SJCRH30 (cell line): ENCODE measurements at regions not wholly inside any gene's neighbourhood (a gene's known extent, or its start where the extent isn't known, plus 50 kb on each side); places are given as distances from the start of the nearest gene placed in this dataset.

Source experiments
- DNase-seq, 2 experiments: peaks; one replicate each; pipeline ENCODE4 v3.0.0-alpha.2; 2015 to 2020
- H3K27ac ChIP-seq: fragments of 250-450 bp; sonication (Bioruptor Pico); 2 replicates; pipeline ENCODE4 v1.5.1; 2020; ENCODE audit warnings: mild to moderate bottlenecking, moderate library complexity
- H3K27me3 ChIP-seq: fragments of 250-450 bp; sonication (Bioruptor Pico); 2 replicates; pipeline ENCODE4 v1.5.1; 2020; ENCODE audit warnings: mild to moderate bottlenecking, moderate library complexity
- H3K36me3 ChIP-seq: fragments of 250-450 bp; sonication (Bioruptor Pico); 2 replicates; pipeline ENCODE4 v1.5.1; 2020; ENCODE audit warnings: mild to moderate bottlenecking, moderate library complexity
- H3K4me1 ChIP-seq: fragments of 250-450 bp; sonication (Bioruptor Pico); 2 replicates; pipeline ENCODE4 v1.5.1; 2020; ENCODE audit warnings: mild to moderate bottlenecking, moderate library complexity
- H3K4me3 ChIP-seq: fragments of 250-450 bp; sonication (Bioruptor Pico); 2 replicates; pipeline ENCODE4 v1.5.1; 2020; ENCODE audit warnings: mild to moderate bottlenecking, moderate library complexity
- H3K9me3 ChIP-seq: fragments of 250-450 bp; sonication (Bioruptor Pico); replicated peaks from 2 replicates; pipeline ENCODE4 v1.5.1; 2020; ENCODE audit warnings: mild to moderate bottlenecking, moderate library complexity

DNA sequence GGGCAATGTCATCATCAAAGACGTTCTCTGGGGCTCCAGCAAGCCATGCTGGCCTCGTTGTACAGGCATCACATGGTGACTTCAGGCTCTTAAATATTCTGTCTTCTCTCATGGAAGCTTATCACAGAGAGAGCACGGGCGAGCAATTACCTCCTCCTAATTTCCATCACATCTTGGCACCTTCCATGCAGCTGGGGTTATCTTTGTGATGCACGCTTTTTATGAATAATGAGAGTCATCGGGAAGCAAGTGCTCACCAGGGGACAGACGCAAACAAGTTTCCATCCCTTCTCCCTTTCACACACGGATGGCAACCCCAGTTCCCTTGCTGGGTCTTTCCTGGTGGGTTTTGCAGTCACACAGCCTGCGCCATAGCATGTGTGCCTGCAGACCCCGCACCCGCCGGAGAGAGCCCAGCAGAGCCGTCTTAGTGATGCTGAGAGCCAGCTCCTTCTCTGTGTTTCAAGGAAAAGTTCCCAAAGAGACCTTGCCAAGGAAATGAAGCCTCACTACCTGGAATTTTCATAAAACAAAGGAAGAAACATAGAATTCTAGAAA lies 116.3 kb upstream of the AFDN start:
- Histone ChIP-seq H3K4me3 (no peak overlapping the region), H3K4me1 (0 out of 2 replicates have a peak, but pooled peaks cover 4% of the 10 kb centered on the region), H3K27me3 (peaks cover 7% of the 10 kb centered on the region), H3K9me3 (no peaks in the 10 kb centered on the region), H3K36me3 (no peaks in the 10 kb centered on the region), H3K27ac (no peak overlapping the region)
- DNase-seq = no peak

DNA sequence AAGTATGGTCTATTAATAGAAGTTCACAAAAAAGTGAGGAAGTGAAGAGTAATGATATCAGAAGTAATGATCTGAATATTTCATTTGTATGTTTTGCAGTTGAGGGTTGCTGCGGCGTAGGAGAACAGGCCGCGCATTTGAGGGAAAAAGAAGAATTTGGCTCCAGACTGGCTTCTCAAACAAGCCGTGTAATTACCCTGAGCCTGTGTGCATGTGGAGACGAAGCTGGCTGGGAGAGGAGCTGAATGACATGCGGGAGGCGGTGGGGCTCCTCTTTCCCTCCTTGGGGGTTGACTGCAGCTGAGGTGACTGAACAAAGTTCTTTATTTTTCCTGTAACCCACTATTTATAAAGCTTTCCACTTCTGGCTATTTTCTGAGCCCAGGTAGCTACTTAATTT lies 115.5 kb upstream of the AFDN start:
- Histone ChIP-seq H3K4me1 (0 out of 2 replicates have a peak, but pooled peaks cover 4% of the 10 kb centered on the region), H3K9me3 (no peaks in the 10 kb centered on the region), H3K36me3 (no peaks in the 10 kb centered on the region), H3K4me3 (no peak overlapping the region), H3K27me3 (peaks cover 7% of the 10 kb centered on the region), H3K27ac (no peak overlapping the region)
- DNase-seq = no peak

DNA sequence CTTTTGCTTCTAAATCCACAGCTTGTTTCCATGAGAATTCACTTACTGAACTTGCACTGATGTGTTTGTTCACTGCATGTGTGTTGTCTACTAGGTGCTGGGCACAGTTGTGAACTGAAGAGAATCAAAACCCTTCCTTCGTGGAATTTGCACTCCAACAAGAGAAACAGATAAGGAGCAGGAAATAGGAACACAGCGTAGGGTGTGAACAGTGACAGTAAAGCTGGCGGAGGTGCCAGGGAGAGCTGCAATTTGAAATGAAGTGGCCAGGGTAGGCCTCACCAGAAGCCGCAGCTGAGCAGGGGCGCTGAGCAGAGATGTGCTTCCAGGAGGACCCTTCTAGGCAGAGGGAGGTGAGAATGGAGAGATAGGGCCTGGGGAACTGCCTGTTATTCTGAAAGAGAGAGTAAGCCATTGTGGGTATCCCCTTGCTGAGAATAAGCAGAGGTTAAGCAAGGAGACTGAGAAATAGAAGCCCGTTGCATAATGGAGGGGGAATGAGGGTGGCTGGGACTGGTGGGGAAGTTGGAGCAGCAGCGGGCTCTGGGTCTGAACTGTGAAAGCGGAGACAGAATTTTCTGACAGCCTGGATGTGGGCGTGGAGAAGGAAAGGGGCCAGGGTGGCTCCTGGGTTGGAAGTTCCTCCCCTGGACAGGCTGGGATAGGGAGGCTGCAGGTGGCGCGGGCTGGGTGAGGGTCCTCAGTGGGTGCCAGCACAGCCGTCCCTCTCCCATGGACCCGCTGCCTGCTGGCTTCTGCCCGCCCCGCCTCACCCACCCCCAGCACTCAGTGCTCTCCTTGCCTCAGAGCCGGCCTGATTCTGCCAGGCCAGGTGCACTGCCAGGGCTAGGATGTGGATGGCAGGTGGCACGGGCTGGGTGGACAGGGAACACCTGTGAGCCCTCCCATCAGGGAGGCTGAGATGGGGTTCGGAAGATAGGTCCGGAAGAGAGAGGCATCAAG lies 114.7 kb upstream of the AFDN start:
- Histone ChIP-seq H3K27ac (no peak overlapping the region), H3K4me3 (no peak overlapping the region), H3K27me3 (peaks cover 7% of the 10 kb centered on the region), H3K36me3 (no peaks in the 10 kb centered on the region), H3K9me3 (no peaks in the 10 kb centered on the region), H3K4me1 (0 out of 2 replicates have a peak, but pooled peaks cover 3% of the 10 kb centered on the region)
- no peak for DNase-seq

DNA sequence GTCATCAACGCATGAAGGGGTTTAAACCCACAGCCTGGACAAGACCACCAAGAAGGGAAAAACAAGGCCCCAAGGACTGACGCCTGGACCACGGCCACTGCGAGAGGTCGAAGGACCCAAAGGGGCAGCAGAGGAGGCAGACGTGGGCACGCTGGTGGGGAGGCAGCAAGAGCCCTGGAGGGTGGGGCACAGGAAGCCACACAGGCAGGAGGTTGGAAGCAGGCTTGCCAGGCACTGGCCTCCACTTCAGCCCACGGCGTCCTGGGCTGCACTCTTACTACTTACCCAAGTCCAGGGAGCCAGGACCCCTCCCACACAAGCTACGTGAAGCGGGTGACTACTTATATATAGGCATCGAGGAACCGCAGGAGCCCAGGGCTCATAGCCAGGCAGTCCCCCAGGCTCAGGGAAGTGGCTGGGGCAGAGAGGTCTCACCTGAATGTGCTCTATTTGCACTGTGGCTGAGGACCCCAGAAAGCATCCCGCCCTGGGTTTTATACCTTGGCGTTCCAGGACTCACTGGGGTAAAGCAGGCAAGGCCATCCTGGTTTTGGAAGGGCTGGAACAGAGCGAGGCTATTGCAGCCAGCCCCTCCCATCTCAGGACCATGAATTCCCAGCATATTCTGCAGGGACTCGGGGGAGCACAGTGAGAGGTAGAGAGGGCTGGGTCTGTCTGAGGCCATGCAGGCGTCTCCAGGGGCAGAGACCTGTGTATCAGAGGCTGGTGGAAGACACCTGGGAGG lies 113.8 kb upstream of the AFDN start:
- H3K27ac ChIP-seq = no peak overlapping the region
- peaks cover 7% of the 10 kb centered on the region for H3K27me3 ChIP-seq
- DNase-seq = no peak
- no peak overlapping the region for H3K4me3 ChIP-seq
- H3K36me3 ChIP-seq = no peaks in the 10 kb centered on the region
- H3K4me1 ChIP-seq = no peaks in the 10 kb centered on the region
- H3K9me3 ChIP-seq = no peaks in the 10 kb centered on the region

GRCh38 chr6:167714152-167714551 lies 112.6 kb upstream of the AFDN start:
- Histone ChIP-seq H3K4me3 (no peak overlapping the region), H3K36me3 (no peaks in the 10 kb centered on the region), H3K9me3 (no peaks in the 10 kb centered on the region), H3K4me1 (no peaks in the 10 kb centered on the region), H3K27ac (no peak overlapping the region), H3K27me3 (peaks cover 7% of the 10 kb centered on the region)
- no peak for DNase-seq

- Histone ChIP-seq H3K36me3 (no peaks in the 10 kb centered on the region), H3K9me3 (no peaks in the 10 kb centered on the region), H3K4me3 (no peak overlapping the region), H3K4me1 (no peaks in the 10 kb centered on the region), H3K27ac (no peak overlapping the region), H3K27me3 (peaks cover 7% of the 10 kb centered on the region)
- DNase-seq = no peak
These were observed 109.3 kb upstream of the AFDN start for GRCh38 chr6:167717455-167717854.

- Histone ChIP-seq H3K36me3 (no peaks in the 10 kb centered on the region), H3K4me1 (no peaks in the 10 kb centered on the region), H3K9me3 (no peaks in the 10 kb centered on the region), H3K4me3 (no peak overlapping the region), H3K27ac (no peak overlapping the region), H3K27me3 (peaks cover 7% of the 10 kb centered on the region)
- DNase-seq = no peak
These were observed 108.8 kb upstream of the AFDN start for GRCh38 chr6:167717867-167718266.

DNA sequence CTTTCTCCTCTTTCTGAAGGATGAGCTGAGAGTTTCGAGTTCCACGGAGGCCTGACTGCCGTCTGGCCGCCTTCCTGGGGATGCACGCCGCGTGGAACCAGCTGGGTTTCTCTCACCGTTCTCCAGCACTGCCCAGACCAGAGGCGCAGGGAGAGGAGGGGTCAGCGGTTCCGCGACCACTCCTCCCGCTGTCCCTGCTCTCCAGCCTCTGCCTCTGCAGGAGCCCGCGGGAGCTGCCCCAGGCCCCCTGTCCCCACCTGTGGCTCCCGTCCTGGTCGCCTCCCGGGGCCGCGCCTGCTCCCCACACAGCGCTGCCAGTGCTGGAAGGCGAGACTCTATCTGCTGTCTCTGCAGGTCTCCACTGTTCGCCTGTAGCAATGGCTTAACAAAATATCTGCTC lies 106.8 kb upstream of the AFDN start:
- Histone ChIP-seq H3K27me3 (0 out of 2 replicates have a peak, but pooled peaks cover 2% of the 10 kb centered on the region), H3K4me1 (no peaks in the 10 kb centered on the region), H3K9me3 (no peaks in the 10 kb centered on the region), H3K36me3 (no peaks in the 10 kb centered on the region), H3K27ac (no peak overlapping the region), H3K4me3 (no peak overlapping the region)
- no peak for DNase-seq

DNA sequence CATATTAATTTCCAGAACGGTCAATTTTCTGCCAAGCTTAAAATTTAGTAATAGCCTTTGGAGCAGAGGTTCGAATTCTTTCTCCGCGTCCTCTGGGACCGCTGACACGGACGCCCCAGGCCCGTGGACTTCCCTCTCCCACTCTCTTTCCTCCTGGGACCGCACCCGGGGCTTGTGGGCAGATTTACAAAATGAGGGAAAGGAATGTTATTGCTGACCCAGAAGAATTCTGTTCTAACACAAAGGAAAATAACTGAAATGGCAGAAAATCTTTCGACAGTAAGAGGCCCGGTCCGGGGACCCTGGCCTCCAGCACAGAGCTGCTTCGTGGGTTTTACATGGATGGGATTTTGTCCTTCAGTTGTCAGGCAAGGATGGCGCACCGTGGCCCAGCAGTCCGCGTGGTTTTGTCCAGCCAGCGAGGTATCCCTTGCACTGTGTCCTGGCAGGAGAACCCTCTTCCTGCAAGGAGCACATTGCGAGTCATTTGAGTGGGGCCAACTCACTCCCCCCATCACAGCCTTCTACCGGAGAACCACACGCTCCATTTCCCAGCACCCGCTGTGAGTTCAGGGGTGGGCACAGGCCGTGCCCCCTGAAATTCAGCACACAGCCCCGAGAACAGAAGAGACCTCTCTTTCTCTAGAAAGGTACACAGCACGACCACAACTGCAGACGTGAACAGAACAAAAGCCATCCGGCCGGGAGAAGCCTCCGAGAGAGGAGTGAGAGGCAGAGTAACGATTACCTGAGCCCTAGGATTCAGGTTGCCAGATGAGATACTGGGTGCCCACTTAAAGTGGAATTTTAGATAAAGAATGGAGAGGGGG lies 106.0 kb upstream of the AFDN start:
- Histone ChIP-seq H3K9me3 (no peaks in the 10 kb centered on the region), H3K27ac (no peak overlapping the region), H3K27me3 (no peaks in the 10 kb centered on the region), H3K4me3 (no peak overlapping the region), H3K4me1 (no peaks in the 10 kb centered on the region), H3K36me3 (no peaks in the 10 kb centered on the region)
- no peak for DNase-seq

GRCh38 chr6:167721291-167721690 lies 105.4 kb upstream of the AFDN start:
- Histone ChIP-seq H3K27ac (no peak overlapping the region), H3K4me3 (no peak overlapping the region), H3K36me3 (no peaks in the 10 kb centered on the region), H3K27me3 (no peaks in the 10 kb centered on the region), H3K4me1 (no peaks in the 10 kb centered on the region), H3K9me3 (no peaks in the 10 kb centered on the region)
- no peak for DNase-seq

DNA sequence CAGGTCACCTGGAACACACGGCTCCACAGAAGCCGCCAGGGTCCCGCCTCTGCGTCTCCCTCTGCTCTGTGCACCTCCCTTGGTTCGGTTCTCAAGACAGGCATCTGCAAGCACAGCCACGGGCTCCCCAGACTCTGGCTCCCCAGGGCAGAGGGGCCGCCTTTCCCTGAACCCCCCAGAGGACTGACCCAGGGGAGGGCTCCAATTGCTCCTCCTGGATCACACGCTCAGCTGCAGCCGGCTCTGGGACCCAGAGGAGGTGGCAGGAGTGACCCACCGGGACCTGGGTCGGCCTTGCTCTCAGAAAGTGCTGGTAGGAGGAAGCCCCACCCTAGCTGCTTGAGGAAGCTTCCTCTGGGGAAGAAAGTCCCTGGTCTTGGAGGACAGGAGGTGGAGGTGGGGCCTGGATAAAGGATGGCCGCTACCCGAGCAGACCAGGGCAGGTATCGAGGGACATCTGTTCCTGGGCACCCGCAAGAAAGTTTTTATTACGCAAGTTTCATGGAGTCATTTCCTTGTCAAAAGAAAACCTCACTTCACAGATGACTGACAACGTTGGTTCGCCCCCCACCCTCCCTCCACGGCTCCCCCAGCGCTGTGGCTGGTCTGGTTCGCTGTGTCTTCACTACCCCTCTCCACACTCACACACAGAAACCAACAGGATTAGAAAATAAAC lies 103.9 kb upstream of the AFDN start:
- Histone ChIP-seq H3K4me1 (no peaks in the 10 kb centered on the region), H3K27me3 (no peaks in the 10 kb centered on the region), H3K4me3 (no peak overlapping the region), H3K9me3 (no peaks in the 10 kb centered on the region), H3K27ac (no peak overlapping the region), H3K36me3 (no peaks in the 10 kb centered on the region)
- DNase-seq = no peak

DNA sequence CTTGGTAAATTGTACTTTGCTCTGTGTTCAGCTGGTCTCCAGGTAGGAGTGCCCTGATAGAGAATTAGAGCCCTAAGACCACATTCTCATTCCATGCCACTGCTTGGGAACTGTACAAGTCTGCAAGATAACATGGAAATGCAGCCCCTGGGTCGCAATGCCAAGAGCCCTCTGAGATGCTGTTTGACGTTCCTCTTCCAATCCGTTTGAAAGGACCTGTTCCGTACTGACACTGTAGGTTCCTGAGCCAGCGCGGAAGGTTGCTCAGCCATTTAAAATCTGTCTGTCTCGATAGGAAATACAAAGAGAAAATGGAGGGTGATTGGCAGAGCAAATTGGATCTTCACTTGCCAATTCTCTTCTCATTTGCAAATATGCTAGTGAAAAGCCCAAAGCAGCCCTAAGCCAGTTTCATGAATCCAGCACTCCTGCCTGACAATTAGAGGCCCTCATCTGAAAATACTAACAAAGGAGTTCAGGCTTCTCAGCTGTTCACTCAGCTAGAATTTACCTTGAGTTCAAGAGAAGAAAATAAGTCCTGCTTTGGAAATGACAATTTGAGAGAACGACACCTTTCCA lies 100.6 kb upstream of the AFDN start:
- DNase-seq = no peak
- no peak overlapping the region for H3K27ac ChIP-seq
- no peaks in the 10 kb centered on the region for H3K9me3 ChIP-seq
- peaks cover 3% of the 10 kb centered on the region; the same call in 1 of the 2 replicates for H3K27me3 ChIP-seq
- no peaks in the 10 kb centered on the region for H3K4me1 ChIP-seq
- no peak overlapping the region for H3K4me3 ChIP-seq
- H3K36me3 ChIP-seq = no peaks in the 10 kb centered on the region

GRCh38 chr6:167730441-167730840 lies 96.3 kb upstream of the AFDN start:
- Histone ChIP-seq H3K4me1 (no peaks in the 10 kb centered on the region), H3K36me3 (no peaks in the 10 kb centered on the region), H3K27ac (no peak overlapping the region), H3K27me3 (peaks cover 3% of the 10 kb centered on the region; the same call in 1 of the 2 replicates), H3K9me3 (no peaks in the 10 kb centered on the region), H3K4me3 (no peak overlapping the region)
- no peak for DNase-seq

DNA sequence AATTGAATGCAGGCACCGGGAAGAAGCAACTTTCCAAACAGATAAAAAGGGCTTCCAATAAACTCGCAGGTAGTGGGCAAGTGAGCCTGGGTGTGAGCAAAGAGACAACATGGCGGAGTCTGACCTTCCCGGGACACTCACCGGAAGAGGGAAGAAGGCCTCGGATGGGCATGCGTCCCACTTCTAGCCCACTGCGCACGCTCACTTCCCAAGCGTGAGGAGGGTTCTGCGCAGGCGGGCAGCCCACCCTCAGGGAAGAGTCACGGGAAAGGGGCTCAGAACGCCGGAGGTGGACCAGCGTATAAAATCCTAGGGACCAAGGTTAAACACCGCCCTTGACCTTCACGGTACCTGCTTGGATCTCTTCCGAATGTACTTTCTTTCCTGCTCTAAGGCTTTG lies 95.5 kb upstream of the AFDN start:
- Histone ChIP-seq H3K27me3 (peaks cover 3% of the 10 kb centered on the region; the same call in 1 of the 2 replicates), H3K4me1 (no peaks in the 10 kb centered on the region), H3K9me3 (no peaks in the 10 kb centered on the region), H3K36me3 (no peaks in the 10 kb centered on the region), H3K4me3 (no peak overlapping the region), H3K27ac (no peak overlapping the region)
- no peak for DNase-seq
